ENCODE measurements at regions not wholly inside any gene's neighbourhood (a gene's known extent, or its start where the extent isn't known, plus 50 kb on each side); places are given as distances from the start of the nearest gene placed in this dataset.

DNA sequence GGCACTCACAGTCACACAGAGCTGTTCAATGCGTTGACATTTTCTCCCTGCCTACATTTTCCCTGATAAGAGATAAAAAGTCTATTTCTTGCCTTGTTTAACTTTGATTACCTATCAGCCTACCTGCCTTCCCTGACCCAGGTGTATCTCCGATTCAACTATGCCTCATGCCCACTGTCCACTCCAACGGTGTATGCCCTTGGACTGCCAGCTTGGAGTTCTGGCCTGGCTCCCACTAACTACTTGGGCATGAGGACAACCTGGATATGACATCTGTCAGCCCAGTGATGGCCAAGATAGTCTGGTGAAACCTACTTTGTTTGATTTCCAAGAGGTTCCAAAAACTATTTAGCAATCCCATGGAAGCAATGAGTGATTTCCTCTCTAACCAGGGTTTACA is 93.0 kb upstream of the PELI2 start (continued):
- TF ChIP-seq, protein P1, sequence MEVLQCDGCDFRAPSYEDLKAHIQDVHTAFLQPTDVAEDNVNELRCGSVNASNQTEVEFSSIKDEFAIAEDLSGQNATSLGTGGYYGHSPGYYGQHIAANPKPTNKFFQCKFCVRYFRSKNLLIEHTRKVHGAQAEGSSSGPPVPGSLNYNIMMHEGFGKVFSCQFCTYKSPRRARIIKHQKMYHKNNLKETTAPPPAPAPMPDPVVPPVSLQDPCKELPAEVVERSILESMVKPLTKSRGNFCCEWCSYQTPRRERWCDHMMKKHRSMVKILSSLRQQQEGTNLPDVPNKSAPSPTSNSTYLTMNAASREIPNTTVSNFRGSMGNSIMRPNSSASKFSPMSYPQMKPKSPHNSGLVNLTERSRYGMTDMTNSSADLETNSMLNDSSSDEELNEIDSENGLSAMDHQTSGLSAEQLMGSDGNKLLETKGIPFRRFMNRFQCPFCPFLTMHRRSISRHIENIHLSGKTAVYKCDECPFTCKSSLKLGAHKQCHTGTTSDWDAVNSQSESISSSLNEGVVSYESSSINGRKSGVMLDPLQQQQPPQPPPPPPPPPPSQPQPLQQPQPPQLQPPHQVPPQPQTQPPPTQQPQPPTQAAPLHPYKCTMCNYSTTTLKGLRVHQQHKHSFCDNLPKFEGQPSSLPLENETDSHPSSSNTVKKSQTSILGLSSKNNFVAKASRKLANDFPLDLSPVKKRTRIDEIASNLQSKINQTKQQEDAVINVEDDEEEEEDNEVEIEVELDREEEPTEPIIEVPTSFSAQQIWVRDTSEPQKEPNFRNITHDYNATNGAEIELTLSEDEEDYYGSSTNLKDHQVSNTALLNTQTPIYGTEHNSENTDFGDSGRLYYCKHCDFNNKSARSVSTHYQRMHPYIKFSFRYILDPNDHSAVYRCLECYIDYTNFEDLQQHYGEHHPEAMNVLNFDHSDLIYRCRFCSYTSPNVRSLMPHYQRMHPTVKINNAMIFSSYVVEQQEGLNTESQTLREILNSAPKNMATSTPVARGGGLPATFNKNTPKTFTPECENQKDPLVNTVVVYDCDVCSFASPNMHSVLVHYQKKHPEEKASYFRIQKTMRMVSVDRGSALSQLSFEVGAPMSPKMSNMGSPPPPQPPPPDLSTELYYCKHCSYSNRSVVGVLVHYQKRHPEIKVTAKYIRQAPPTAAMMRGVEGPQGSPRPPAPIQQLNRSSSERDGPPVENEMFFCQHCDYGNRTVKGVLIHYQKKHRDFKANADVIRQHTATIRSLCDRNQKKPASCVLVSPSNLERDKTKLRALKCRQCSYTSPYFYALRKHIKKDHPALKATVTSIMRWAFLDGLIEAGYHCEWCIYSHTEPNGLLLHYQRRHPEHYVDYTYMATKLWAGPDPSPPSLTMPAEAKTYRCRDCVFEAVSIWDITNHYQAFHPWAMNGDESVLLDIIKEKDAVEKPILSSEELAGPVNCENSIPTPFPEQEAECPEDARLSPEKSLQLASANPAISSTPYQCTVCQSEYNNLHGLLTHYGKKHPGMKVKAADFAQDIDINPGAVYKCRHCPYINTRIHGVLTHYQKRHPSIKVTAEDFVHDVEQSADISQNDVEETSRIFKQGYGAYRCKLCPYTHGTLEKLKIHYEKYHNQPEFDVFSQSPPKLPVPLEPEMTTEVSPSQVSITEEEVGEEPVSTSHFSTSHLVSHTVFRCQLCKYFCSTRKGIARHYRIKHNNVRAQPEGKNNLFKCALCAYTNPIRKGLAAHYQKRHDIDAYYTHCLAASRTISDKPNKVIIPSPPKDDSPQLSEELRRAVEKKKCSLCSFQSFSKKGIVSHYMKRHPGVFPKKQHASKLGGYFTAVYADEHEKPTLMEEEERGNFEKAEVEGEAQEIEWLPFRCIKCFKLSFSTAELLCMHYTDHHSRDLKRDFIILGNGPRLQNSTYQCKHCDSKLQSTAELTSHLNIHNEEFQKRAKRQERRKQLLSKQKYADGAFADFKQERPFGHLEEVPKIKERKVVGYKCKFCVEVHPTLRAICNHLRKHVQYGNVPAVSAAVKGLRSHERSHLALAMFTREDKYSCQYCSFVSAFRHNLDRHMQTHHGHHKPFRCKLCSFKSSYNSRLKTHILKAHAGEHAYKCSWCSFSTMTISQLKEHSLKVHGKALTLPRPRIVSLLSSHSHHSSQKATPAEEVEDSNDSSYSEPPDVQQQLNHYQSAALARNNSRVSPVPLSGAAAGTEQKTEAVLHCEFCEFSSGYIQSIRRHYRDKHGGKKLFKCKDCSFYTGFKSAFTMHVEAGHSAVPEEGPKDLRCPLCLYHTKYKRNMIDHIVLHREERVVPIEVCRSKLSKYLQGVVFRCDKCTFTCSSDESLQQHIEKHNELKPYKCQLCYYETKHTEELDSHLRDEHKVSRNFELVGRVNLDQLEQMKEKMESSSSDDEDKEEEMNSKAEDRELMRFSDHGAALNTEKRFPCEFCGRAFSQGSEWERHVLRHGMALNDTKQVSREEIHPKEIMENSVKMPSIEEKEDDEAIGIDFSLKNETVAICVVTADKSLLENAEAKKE (CRISPR knock-in tag; IDR thresholded peaks at IDR 0.05): no peak
- TF ChIP-seq ZNF114 (CRISPR knock-in tag; IDR thresholded peaks at IDR 0.05) (no peak), STAT1 (IDR thresholded peaks at IDR 0.05; ENCODE audit: unreplicated experiment) (no peak), EZH2 (IDR thresholded peaks at IDR 0.05; ENCODE audit: low read depth, unreplicated experiment) (no peak), NANOG (IDR thresholded peaks at IDR 0.05; ENCODE audit: borderline replicate concordance) (no peak)

DNA sequence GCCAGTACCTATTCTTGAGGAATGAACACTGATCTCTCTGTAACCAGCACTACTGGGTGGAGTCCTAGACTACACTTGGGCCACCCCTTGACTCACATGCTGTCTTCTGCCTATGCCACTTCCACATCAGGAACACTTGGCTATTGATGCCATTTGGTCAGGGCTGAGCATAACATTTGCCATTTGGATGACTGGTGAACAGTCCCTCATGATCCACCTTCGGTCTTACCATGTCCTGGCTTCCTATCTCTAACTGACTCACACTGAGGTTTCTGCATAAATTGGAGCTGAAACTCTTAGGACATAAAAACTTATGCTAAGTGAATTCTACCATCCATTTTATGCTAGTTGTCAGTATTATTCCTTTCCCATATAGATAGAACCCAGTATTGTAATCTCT is 91.7 kb upstream of the PELI2 start:
- H3K36me3 Mint-ChIP-seq (ENCODE audit: low read depth): no peaks in the 10 kb centered on the region
- no peak overlapping the region for H2AFZ ChIP-seq
- H3K4me3 ChIP-seq: no peak overlapping the region
- no peak overlapping the region for H3K4me2 ChIP-seq
- peaks cover 9% of the 10 kb centered on the region for H3K9me2 ChIP-seq (ENCODE audit: insufficient read depth)
- no peak overlapping the region for H3K27ac ChIP-seq (ENCODE audit: low read depth)
- H3K4me1 Mint-ChIP-seq: peaks cover 7% of the 10 kb centered on the region; the same call in 2 of the 3 replicates
- no peak overlapping the region for H3K4me3 Mint-ChIP-seq
- H3K27me3 ChIP-seq (ENCODE audit: insufficient read depth): no peaks in the 10 kb centered on the region
- TF ChIP-seq, protein P1 (CRISPR knock-in tag; IDR thresholded peaks at IDR 0.05): no peak
- TF ChIP-seq POLR2AphosphoS5 (IDR thresholded peaks at IDR 0.05; ENCODE audit: low read depth) (no peak), ZNF114 (CRISPR knock-in tag; IDR thresholded peaks at IDR 0.05) (no peak), CREB1 (CRISPR knock-in tag; IDR thresholded peaks at IDR 0.05; ENCODE audit: low read depth) (no peak), JUNB (IDR thresholded peaks at IDR 0.05; ENCODE audit: unreplicated experiment) (no peak), ZNF331 (CRISPR knock-in tag; IDR thresholded peaks at IDR 0.05; ENCODE audit: low read depth) (no peak), EZH2 (IDR thresholded peaks at IDR 0.05; ENCODE audit: low read depth, unreplicated experiment) (no peak)
- no peaks in the 10 kb centered on the region for H4K20me1 ChIP-seq (replicated peaks; ENCODE audit: insufficient read depth)
- H3K79me2 ChIP-seq (replicated peaks; ENCODE audit: insufficient read depth): no peaks in the 10 kb centered on the region
- no peak for ATAC-seq
- H3K4me1 ChIP-seq (ENCODE audit: insufficient read depth): peaks cover 4% of the 10 kb centered on the region; the same call in 1 of the 2 replicates
- DNase-seq (ENCODE audit: low spot score): no peak
- no peaks in the 10 kb centered on the region for H3F3A ChIP-seq (replicated peaks; ENCODE audit: low read depth)
- no peaks in the 10 kb centered on the region for H3K9me3 Mint-ChIP-seq
- peaks cover 2% of the 10 kb centered on the region for H3K27me3 Mint-ChIP-seq (ENCODE audit: insufficient read depth, low read depth, poor library complexity)
- no peaks in the 10 kb centered on the region for H3K36me3 ChIP-seq (ENCODE audit: insufficient read depth)
- H3K27ac Mint-ChIP-seq: no peak overlapping the region

Data from GM23338 (cell line).